Stimulated activated CD4-positive, alpha-beta T cell treated with anti-CD3 and anti-CD28 coated beads, Interleukin-4, amount 100 ng/mL, for 48 hours (primary cell): ENCODE measurements at regions not wholly inside any gene's neighbourhood (a gene's known extent, or its start where the extent isn't known, plus 50 kb on each side); places are given as distances from the start of the nearest gene placed in this dataset.
"Not testable (repeated sequence)": the region's sequence is repeated elsewhere in the genome, so short reads cannot be mapped to it uniquely, and the experiment has no call there.

Experiments used
- DNase-seq, 2 donors: peaks; one replicate each; pipeline ENCODE4 v3.0.0-alpha.2; 2020; ENCODE audit warnings: low read depth in 2 of 2

DNA sequence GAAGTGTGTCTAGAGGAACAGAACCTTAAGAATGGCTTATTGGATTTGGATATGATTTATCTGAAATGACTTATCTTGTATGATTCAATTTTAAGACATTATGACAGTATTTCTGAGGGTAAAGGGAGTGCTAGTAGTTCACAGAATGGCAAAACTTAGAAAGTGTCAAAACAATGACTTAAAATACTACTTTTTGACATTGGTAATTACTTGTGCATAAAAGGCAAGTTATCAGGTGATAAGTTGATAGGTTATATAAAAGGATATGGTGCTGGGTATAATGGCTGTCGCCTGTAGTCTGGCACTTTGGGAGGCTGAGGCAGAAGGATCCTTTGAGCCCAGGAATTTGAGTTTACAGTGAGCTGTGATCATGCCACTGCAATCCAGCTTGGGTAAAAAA, 494.4 kb downstream of the CDH9 start:
- DNase-seq = no peak

DNA sequence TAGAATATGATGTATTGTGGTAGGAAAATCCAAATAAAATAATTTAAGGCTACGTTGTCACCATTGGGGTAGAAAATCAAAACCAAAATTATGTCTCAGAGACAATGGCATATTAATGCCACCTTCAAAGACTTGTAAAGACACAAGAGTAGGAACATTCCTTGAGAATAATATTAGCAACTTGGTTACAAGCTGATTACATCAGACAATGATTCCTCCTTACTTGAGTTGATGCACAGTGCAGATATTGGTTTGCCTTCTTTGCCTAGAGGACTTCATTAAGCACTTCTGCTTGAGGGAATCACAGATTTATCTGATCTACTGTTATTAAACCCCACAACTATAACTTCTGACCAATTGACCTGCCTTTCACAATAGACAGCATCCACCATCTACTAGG, 500.2 kb downstream of the CDH9 start:
- no peak for DNase-seq

DNA sequence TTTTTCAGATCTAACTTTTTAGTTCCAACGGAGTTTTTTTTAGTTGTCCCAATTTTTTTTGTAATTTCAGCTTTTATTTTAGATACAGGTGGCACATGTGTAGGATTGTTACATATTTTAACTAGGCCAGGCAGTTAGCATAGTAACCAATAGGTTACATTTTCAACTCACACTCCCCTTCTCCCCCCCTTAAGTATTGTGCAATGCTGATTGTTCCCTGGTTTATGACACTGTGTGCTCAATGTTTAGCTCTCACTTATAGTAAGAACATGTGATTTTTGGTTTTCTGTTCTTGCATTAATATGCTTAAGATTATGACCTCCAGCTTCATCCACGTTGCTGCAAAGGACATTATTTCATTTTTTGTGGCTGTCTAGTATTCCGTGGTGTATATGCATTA, 503.2 kb downstream of the CDH9 start:
- DNase-seq = no peak

DNA sequence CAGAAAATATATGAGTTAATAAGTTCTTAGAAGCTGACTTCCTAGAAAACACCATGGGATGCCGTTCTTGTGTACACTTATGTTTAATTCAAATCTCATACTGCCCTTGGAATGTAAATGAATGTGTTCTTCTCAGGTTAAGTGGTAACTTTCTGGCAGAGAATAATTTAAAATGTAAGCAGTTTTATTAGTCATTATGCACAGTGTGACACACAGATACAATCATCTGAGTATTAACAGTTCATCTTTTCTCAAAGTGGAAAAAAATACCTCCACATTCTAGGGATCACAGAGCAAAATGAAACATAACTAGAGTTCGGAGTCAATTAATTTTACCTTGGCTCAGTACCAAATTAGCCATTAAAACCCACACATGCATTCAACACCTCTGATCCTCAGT, 508.1 kb downstream of the CDH9 start:
- DNase-seq = no peak

- DNase-seq = no peak
Measured at GRCh38 chr5:26519245-26519644, 519.1 kb downstream of the CDH9 start.

DNA sequence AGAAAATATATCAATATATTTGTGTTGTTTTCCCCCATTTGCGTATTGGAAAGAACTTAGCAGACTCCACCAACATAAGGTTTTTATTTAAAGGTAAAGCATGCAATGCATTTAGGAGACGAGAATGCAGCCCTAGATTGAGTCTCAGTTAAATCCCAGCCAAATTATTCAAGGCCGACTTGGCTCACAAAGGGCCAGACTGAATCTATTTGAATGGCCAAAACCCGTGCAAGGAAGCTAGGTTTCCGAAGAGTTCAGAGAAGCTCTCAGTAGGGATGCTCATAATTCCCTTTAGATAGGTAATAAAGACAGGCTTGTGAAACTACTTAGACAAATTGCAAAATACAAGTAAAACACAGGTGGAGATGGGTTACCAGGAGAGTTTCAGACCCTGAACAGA, 520.3 kb downstream of the CDH9 start:
- no peak for DNase-seq

- no peak for DNase-seq
Measured at GRCh38 chr5:26498972-26499371, 539.4 kb downstream of the CDH9 start.

DNA sequence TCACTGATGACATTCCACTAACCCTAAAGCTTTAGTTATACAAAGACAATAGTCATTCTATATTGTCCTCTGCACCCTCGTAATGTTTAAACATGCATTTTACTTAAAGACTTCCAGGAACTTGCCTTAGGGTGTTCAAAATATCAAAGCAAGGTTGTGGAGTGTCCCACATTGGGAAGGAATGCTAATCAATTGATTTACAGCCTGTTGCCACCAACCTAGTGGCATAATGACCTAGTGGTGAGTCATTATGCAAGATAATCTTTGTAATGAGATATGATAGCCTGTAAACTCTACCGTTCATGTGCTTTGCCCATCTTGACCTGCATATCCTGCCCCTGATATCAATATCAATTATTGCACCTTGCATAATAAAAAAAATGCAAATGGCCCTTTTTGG, 542.9 kb downstream of the CDH9 start:
- no peak for DNase-seq

DNA sequence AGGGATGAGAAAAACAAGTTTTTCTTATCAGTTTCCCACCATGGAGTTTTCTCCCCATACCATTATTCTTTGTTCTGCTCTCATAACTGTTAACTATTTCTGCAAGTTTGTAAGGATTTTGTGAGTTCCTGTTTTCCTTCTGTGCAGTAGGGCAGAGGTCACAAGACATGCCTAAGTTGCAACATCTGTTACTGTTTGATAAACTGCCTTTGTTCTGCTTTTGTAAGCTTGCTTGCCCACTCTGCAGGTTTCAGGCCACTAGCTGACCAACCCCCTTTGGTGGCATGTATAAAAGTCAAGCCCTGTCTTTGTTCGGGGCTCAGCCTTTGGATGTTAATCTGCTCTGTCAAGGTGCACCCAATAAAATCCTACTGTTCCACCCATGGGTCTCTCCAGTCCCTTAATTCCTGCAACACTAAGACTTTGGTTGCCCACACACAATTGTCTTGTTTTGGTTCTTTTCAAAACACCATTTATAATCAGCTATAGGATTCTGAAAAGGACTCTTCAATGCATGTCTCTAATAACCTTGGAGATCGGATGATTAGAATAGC, 545.4 kb downstream of the CDH9 start:
- no peak for DNase-seq

DNA sequence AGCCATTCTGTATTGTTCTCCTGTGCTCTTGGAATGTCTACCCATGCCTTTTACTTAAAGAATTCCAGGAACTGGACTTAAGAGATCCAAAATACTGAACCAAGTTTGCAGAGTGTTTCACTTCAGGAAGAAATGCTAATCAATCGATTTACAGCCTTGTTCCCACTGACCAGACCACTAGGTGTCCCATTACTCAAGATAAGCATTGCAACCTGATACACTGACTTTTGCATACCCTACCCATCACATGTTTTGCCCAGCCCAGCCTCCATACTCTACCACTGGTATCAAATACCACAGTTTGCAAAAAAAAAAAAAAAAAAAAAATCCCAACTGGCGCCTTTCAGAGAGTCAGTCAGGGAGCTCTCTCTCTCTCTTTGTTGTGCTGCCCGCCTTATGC, 550.8 kb downstream of the CDH9 start:
- no peak for DNase-seq

DNA sequence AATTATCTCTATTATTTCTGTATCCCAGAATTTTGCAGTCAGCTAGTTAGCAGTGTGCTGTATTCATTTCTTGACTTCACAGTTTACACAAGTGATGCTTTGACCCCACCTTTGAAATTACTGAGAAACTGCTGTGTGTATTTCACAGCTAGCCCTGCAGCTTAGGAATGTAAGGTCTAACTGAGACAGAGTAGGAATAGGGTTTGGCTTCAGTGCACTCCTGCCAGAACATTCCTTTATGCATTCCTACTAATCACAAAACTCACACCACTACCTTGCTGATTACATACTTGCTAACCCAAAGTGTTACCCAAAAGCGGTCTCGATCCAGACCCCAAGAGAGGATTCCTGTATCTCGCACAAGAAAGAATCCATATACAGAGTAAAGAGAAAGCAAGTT, 551.8 kb downstream of the CDH9 start:
- DNase-seq = no peak

DNA sequence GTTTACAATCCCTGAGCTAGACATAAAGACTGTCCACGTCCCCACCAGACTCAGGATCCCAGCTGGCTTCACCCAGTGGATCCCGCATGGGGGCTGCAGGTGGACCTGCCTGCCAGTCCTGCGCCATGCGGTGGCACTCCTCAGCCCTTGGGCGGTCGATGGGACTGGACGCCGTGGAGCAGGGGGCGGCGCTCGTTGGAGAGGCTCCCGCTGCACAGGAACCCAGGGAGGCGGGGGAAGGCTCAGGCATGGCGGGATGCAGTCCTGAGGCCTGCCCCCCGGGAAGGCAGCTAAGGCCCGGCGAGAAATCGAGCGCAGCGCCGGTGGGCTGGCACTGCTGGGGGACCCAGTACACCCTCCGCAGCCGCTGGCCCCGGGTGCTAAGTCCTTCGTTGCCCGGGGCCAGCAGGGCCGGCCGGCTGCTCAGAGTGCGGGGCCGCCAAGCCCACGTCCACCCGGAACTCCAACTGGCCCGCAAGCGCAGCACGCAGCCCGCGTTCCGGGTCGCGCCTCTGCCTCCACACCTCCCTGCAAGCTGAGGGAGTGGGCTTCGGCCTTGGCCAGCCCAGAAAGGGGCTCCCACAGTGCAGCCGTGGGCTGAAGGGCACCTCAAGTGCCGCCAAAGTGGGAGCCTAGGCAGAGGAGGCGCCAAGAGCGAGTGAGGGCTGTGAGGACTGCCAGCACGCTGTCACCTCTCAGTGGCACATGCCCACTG, 553.1 kb downstream of the CDH9 start:
- DNase-seq = not testable (repeated sequence)

DNA sequence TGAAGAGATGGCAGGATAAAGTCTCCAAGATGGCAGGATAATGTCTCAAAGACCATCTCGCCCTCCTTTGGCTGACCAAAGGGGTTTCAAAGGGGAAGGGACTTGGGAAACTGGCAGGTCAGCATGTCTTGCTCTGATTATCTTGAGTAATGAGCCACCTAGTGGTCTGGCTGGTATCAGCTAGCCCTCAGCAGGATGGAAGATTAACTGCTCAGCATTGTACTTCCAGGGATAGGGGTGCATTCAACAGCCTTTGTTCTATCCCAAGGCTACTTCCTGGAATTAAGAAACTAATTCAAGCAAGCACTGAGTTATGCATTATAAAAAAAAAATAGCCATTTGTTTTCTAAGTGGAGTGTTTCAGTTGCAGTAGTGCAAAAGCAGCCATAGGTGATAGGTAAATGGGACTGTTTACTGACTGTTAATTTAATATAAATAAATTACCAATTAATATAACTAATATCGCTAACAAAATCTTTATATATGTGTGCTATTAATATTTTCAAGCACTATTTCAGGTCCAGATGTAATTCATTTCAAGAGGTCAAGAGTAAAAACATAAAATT, 555.5 kb downstream of the CDH9 start:
- no peak for DNase-seq

GRCh38 chr5:26482076-26482809, 556.1 kb downstream of the CDH9 start:
- DNase-seq = no peak

DNA sequence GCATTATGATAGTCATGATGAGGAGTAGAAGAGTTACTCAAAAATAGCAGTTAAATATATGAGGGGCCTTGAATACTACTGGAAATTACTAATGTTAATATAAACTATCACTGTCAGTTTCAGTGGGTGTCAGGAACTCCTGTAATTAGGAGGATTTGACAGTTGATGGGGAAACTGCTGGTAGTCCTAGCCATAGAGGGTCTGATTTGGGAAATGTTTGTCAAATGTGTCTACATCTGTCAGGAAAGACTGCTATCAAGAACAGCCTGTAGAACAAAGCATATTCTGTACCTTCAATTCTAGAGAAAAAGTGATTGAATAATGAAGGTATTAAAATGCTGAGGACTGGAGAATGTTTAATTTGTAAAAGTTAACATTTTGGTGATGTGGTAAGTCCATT, 567.9 kb downstream of the CDH9 start:
- DNase-seq = no peak

DNA sequence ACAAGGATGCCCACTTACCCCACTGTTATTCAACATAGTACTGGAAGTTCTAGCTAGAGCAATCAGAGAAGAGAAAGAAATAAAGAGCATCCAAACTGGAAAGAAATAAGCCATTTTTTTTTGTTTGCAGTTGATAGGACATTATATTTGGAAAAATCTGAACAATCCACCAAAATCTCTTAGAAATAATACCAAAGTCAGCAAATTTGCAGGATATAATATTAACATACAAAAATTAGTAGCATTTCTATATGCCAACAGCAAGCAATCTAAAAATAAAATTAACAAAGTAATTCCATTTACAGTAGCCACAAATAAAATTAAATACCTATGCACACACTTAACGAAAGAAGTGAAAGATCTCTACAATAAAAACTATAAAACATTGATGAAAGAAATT, 599.3 kb downstream of the CDH9 start:
- DNase-seq = no peak

DNA sequence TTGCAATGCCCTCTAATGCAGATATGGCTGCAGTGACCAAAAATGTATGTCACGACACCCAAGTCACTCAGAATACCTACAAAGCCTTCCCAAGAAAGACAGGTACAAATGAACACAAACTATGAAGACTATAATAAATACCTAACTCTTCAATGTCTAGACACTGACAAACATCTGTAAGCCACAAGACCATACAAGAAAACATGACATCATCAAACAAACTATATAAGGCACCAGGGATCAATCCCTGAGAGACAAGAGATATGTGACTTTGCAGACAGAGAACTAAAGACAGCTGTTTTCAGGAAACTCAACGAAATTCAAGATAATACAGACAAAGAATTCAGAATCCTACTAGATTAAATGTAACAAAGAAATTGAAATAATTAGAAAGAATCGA, 603.7 kb downstream of the CDH9 start:
- DNase-seq = no peak

DNA sequence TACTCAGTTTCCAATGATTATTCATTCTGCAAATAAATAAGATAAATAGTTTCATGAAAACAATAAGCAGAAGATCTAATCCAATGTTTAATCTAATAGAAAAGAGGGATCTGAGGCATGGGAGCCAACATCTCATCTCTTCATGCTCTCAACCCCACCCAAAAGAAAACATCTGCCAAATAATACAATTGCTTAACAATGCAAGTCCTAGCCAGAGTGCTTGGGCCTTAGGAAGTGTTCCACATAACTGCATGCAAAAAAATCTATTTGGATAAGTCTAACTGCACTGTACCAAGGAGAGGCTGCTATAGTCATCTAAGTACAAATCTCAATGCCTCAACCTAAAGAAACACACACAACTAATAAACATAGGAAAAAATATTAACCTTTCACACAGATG, 606.0 kb downstream of the CDH9 start:
- DNase-seq = no peak

- no peak for DNase-seq
Measured at GRCh38 chr5:26430323-26430722, 608.1 kb downstream of the CDH9 start.

DNA sequence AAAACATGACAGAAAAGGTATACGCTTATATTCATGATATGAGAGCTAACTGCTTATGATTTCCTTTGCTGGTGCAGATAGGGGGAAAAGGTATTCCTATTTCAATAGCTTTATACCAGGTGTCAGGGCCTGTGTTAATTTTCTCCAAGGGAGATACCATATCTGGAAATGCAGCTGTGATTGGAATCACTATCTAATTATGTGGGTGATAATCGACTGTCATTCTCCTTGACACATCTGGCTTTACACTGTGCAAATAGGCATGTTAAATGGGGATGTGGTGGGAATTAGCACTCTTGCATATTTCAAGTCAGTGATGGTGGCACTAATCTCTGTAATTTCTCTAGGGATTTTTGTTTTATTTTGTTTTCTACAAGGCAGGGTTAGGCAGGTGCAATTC, 611.1 kb downstream of the CDH9 start:
- DNase-seq = no peak

GRCh38 chr5:26419987-26420386, 618.4 kb downstream of the CDH9 start:
- no peak for DNase-seq

DNA sequence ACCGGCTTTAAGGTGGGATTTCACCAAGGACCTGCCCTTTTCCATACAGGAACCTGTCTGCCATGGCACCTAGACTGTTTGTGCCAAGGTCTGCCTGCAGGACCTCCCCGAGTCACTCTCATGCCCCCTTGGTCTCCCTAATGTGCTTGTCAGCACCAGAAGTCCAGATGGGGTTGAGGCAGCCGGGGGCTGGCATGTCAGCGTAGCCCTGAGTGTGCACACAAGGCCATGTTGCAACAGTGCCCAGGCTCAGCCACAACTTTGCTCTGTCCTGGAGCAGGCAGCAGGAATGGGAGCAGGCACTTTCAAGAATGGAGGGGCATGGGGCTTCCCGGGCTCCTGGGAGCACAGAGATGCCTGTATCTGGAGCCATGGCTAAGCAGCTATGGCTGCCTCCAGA, 621.5 kb downstream of the CDH9 start:
- DNase-seq = no peak
